ENCODE measurements at regions not wholly inside any gene's neighbourhood (a gene's known extent, or its start where the extent isn't known, plus 50 kb on each side); places are given as distances from the start of the nearest gene placed in this dataset.

GRCh38 chr7:85627791-85628586 lies 441.1 kb upstream of the SEMA3D start (continued):
- no peak for TF ChIP-seq BACH1 (IDR thresholded peaks at IDR 0.05; ENCODE audit: low read length)
- no peak for TF ChIP-seq FOSL1 (IDR thresholded peaks at IDR 0.05; ENCODE audit: insufficient read depth, low read depth, low read length)
- no peak for TF ChIP-seq EZH2 (IDR thresholded peaks at IDR 0.05; ENCODE audit: low read depth, low read length, severe bottlenecking)
- TF ChIP-seq SP2 (IDR thresholded peaks at IDR 0.05; ENCODE audit: low read length): no peak
- no peak for TF ChIP-seq HDAC2 (IDR thresholded peaks at IDR 0.05; ENCODE audit: borderline replicate concordance in 1 of 2, low read depth in 2 of 2, low read length in 2 of 2)
- TF ChIP-seq KDM4A (IDR thresholded peaks at IDR 0.05; ENCODE audit: low read depth, low read length, severe bottlenecking): no peak

Measured in H1 (cell line).